Bronchial epithelial cell (primary cell): ENCODE measurements at regions not wholly inside any gene's neighbourhood (a gene's known extent, or its start where the extent isn't known, plus 50 kb on each side); places are given as distances from the start of the nearest gene placed in this dataset.

Experiments
- DNase-seq: peaks from one replicate; pipeline ENCODE4 v3.0.0-alpha.2; 2010; ENCODE audit warnings: low read depth
- FAIRE-seq: peaks from 2 replicates; lab custom pipeline; 2011; peaks lifted over from hg19 to GRCh38; lab: Jason Lieb, UNC
- H3K27me3 ChIP-seq: 2 replicates; pipeline ENCODE4 v1.5.1; 2011; ENCODE audit warnings: low read length; ENCODE audit not compliant: control insufficient read depth, insufficient read depth
- H3K36me3 ChIP-seq: 2 replicates; pipeline ENCODE4 v1.5.1; 2011; ENCODE audit warnings: low read length; ENCODE audit not compliant: control insufficient read depth, insufficient read depth
- H3K4me3 ChIP-seq: 2 replicates; pipeline ENCODE4 v1.5.1; 2011; ENCODE audit warnings: mild to moderate bottlenecking, low read depth, low read length, control low read depth
- TF ChIP-seq, protein P1 (sequence below): IDR thresholded peaks from 2 replicates; pipeline ENCODE4 v1.5.1; 2011; ENCODE audit warnings: mild to moderate bottlenecking, moderate library complexity, low read length, control low read depth, inconsistent platforms; ENCODE audit not compliant: insufficient read depth, severe bottlenecking

DNA sequence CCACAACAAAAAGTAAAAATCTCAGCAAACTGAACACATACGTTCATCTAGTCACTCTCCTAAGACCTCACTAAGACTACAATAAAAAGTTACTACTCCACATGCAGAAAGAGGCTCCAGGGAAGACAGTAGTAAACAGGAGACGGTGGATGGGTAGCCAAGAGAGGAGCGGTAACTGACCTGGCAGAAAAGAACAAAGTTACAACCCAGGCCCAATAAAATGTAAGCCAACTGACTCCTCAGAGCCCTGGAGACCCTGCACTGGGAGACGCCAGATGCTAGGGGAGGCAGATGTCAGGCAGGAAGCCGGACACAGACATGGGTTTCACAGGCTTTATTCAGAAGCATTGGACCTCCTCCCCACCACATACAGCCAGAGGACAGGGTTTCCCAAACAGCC, 181.1 kb upstream of the NFE2L3 start:
- Histone ChIP-seq H3K36me3 (no peaks in the 10 kb centered on the region), H3K4me3 (no peak overlapping the region), H3K27me3 (peaks cover 2% of the 10 kb centered on the region)
- FAIRE-seq (no peak), DNase-seq (no peak)
- TF ChIP-seq, protein P1, sequence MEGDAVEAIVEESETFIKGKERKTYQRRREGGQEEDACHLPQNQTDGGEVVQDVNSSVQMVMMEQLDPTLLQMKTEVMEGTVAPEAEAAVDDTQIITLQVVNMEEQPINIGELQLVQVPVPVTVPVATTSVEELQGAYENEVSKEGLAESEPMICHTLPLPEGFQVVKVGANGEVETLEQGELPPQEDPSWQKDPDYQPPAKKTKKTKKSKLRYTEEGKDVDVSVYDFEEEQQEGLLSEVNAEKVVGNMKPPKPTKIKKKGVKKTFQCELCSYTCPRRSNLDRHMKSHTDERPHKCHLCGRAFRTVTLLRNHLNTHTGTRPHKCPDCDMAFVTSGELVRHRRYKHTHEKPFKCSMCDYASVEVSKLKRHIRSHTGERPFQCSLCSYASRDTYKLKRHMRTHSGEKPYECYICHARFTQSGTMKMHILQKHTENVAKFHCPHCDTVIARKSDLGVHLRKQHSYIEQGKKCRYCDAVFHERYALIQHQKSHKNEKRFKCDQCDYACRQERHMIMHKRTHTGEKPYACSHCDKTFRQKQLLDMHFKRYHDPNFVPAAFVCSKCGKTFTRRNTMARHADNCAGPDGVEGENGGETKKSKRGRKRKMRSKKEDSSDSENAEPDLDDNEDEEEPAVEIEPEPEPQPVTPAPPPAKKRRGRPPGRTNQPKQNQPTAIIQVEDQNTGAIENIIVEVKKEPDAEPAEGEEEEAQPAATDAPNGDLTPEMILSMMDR: no peak

GRCh38 chr7:25976630-25977029, 175.4 kb upstream of the NFE2L3 start:
- Histone ChIP-seq H3K27me3 (no peaks in the 10 kb centered on the region), H3K36me3 (no peaks in the 10 kb centered on the region), H3K4me3 (no peak overlapping the region)
- no peak for FAIRE-seq
- TF ChIP-seq, protein P1: no peak
- DNase-seq: no peak

DNA sequence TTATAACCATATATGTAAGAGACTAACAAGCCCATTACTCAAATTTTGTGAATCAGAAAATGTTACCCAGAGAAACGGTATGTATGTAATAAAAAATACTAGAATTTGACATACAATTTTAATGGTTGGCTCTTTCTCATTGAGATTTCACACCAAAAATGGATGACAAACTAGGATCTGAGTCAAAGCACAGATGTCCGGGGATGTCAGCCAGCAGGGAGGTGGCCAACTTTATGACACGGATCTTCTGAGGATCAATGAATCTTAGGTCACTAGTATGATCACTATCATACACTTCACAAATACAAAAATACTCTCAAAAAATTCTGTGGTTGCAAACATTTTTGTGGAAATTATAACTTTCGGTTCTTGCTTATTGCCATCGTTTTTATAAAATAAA, 173.5 kb upstream of the NFE2L3 start:
- no peak for DNase-seq
- H3K27me3 ChIP-seq: no peaks in the 10 kb centered on the region
- FAIRE-seq: no peak
- H3K36me3 ChIP-seq: no peaks in the 10 kb centered on the region
- TF ChIP-seq, protein P1: no peak
- no peak overlapping the region for H3K4me3 ChIP-seq

GRCh38 chr7:25979605-25980004, 172.4 kb upstream of the NFE2L3 start:
- Histone ChIP-seq H3K27me3 (no peaks in the 10 kb centered on the region), H3K36me3 (no peaks in the 10 kb centered on the region), H3K4me3 (no peak overlapping the region)
- no peak for DNase-seq
- TF ChIP-seq, protein P1: no peak
- FAIRE-seq: no peak

DNA sequence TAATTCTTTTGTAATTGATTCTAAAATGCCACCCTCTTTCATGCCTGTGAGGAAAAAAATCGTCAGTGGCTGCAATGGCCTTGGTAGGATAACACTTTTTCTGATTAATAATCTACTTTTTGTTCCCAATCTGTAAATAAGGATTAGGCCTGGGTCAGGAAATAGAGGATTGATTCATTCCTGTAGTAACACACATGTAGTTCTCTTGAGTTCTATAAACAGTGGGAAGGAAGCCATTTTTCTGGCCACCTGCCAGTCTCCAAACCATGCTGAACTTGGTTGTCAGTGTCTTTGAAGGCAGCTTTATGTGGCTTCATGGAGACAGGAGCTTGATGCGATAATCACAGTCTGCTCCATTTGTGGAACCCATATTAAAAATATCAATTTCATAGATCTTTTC, 169.3 kb upstream of the NFE2L3 start:
- Histone ChIP-seq H3K36me3 (no peaks in the 10 kb centered on the region), H3K4me3 (no peak overlapping the region), H3K27me3 (peaks cover 2% of the 10 kb centered on the region)
- TF ChIP-seq, protein P1: no peak
- FAIRE-seq (no peak), DNase-seq (no peak)

DNA sequence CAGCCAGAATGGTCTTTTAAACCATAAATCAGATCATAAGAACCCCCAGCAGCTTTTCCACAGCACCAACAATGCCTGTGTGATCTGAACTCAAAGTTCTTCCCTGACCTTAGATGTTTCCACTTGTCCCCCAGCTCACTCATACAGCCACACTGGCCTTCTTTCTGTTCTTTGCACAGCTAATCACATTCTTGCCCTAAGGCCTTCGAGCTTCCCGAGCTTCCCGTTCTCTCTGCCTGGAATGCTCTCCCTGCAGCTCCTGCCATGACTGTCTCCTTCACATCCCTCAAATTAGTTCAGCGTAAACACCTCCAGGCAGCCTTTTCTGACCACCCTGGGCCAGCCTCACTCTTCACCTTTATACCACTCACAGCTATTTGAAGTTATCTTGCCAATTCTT, 166.8 kb upstream of the NFE2L3 start:
- no peaks in the 10 kb centered on the region for H3K36me3 ChIP-seq
- H3K27me3 ChIP-seq: peaks cover 2% of the 10 kb centered on the region
- FAIRE-seq: no peak
- TF ChIP-seq, protein P1: no peak
- no peak overlapping the region for H3K4me3 ChIP-seq
- no peak for DNase-seq
